ENCODE measurements at regions not wholly inside any gene's neighbourhood (a gene's known extent, or its start where the extent isn't known, plus 50 kb on each side); places are given as distances from the start of the nearest gene placed in this dataset.
A peak's percentile ranks its signal among the peaks of the same experiment; 100 is the strongest.

GRCh38 chr5:124402144-124402581 is 344.3 kb downstream of the ZNF608 start:
- no peaks in the 10 kb centered on the region for H3K36me3 Mint-ChIP-seq
- H3K4me3 Mint-ChIP-seq, result no peak overlapping the region
- peaks cover 22% of the 10 kb centered on the region for H3K4me1 Mint-ChIP-seq
- H3K9me3 Mint-ChIP-seq, result no peaks in the 10 kb centered on the region
- no peaks in the 10 kb centered on the region for H3K27me3 Mint-ChIP-seq
- ATAC-seq, result no peak
- H3K27ac Mint-ChIP-seq, result no peak overlapping the region

GRCh38 chr5:124401476-124402143 is 344.8 kb downstream of the ZNF608 start:
- no peak overlapping the region for H3K27ac Mint-ChIP-seq
- H3K27me3 Mint-ChIP-seq, result no peaks in the 10 kb centered on the region
- no peak overlapping the region for H3K4me3 Mint-ChIP-seq
- ATAC-seq, result no peak
- H3K36me3 Mint-ChIP-seq, result no peaks in the 10 kb centered on the region
- H3K9me3 Mint-ChIP-seq, result no peaks in the 10 kb centered on the region
- H3K4me1 Mint-ChIP-seq, result peaks cover 22% of the 10 kb centered on the region

GRCh38 chr5:124399426-124399961 is 346.9 kb downstream of the ZNF608 start:
- no peaks in the 10 kb centered on the region for H3K27me3 Mint-ChIP-seq
- no peak overlapping the region for H3K27ac Mint-ChIP-seq
- no peaks in the 10 kb centered on the region for H3K36me3 Mint-ChIP-seq
- H3K9me3 Mint-ChIP-seq, result no peaks in the 10 kb centered on the region
- no peak for ATAC-seq
- no peak overlapping the region for H3K4me3 Mint-ChIP-seq
- peaks cover 15% of the 10 kb centered on the region for H3K4me1 Mint-ChIP-seq

DNA sequence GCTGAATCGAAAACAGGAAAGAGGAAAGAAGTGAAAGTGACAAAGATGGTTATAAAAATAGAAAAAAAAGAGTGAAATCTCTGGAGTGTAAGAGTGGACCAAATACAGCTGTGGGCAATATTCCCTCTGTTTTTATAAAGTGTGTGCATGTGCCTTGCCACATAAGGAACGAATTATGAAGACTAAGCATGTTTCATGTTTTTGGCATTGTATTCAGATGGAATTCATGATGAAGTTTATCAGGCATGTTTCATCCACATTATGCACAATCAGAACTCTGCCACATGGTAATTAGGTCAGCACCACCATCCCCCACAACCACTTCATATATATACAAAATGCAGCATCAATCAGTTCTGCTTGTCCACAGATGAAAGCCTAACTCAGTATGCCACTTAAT is 348.0 kb downstream of the ZNF608 start:
- no peaks in the 10 kb centered on the region for H3K36me3 Mint-ChIP-seq

GRCh38 chr5:124397317-124397716 is 349.1 kb downstream of the ZNF608 start:
- H3K36me3 Mint-ChIP-seq, result no peaks in the 10 kb centered on the region
- H3K27ac Mint-ChIP-seq, result no peak overlapping the region
- no peak for ATAC-seq
- H3K27me3 Mint-ChIP-seq, result no peaks in the 10 kb centered on the region
- H3K4me3 Mint-ChIP-seq, result no peak overlapping the region
- H3K4me1 Mint-ChIP-seq, result peaks cover 13% of the 10 kb centered on the region
- H3K9me3 Mint-ChIP-seq, result no peaks in the 10 kb centered on the region

More for the DNA sequence above, 348.0 kb downstream of the ZNF608 start:
- Mint-ChIP-seq H3K27ac (no peak overlapping the region), H3K4me1 (peaks cover 13% of the 10 kb centered on the region), H3K27me3 (no peaks in the 10 kb centered on the region), H3K4me3 (no peak overlapping the region), H3K9me3 (no peaks in the 10 kb centered on the region)
- no peak for ATAC-seq

DNA sequence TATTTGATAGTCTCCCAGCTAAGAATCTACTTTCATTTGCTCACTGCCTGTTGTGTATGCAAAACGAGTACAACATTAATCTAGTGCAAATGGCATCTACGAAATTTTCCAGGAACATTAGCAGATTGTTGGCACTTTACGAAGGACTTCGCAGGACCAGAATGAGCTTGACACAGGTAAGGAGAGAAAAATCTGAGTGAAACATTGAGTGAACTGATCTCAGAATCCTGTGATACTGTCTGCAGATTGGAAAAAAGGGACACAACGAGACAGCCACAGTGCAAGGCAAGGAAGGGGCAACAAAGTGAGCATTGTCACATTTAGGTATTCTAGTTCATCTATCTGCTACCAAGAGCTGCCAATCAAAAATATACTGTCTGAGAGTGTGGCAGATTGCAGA is 350.5 kb downstream of the ZNF608 start:
- no peak for ATAC-seq
- peaks cover 7% of the 10 kb centered on the region for H3K4me1 Mint-ChIP-seq
- no peaks in the 10 kb centered on the region for H3K9me3 Mint-ChIP-seq

DNA sequence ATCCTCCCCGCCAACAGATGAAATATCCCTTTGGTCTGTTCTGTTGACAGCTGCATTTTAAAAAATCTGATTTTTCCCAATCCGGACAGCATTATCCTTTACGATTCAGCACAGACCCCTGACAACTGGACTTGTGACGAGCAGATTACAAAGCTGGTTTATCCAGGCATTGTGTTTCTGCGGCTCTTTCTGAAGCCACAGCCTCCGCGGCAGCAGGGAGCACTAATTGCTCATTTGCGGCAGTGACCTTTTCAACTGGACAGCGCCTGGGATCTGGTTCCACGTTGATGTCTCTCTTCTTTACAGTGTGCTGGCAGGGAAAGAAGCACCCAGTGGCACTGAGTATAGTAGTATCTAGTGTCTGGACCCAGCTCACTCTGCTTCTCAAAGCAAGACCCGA is 351.2 kb downstream of the ZNF608 start:
- Mint-ChIP-seq H3K27ac (no peak overlapping the region), H3K4me3 (no peak overlapping the region), H3K36me3 (no peaks in the 10 kb centered on the region), H3K9me3 (peaks cover 3% of the 10 kb centered on the region), H3K4me1 (peaks cover 7% of the 10 kb centered on the region), H3K27me3 (no peaks in the 10 kb centered on the region)
- ATAC-seq, result no peak

More for the DNA sequence above, 350.5 kb downstream of the ZNF608 start:
- Mint-ChIP-seq H3K27ac (no peak overlapping the region), H3K4me3 (no peak overlapping the region), H3K36me3 (no peaks in the 10 kb centered on the region), H3K27me3 (no peaks in the 10 kb centered on the region)

- Mint-ChIP-seq H3K27me3 (no peaks in the 10 kb centered on the region), H3K27ac (no peak overlapping the region), H3K9me3 (peaks cover 5% of the 10 kb centered on the region), H3K4me3 (no peak overlapping the region), H3K36me3 (no peaks in the 10 kb centered on the region), H3K4me1 (peaks cover 7% of the 10 kb centered on the region)
- no peak for ATAC-seq
Measured at GRCh38 chr5:124394700-124395245, 351.7 kb downstream of the ZNF608 start.

GRCh38 chr5:124393584-124394379 is 352.7 kb downstream of the ZNF608 start:
- Mint-ChIP-seq H3K4me3 (no peak overlapping the region), H3K9me3 (peaks cover 10% of the 10 kb centered on the region), H3K27me3 (no peaks in the 10 kb centered on the region), H3K4me1 (peaks cover 7% of the 10 kb centered on the region), H3K27ac (no peak overlapping the region), H3K36me3 (no peaks in the 10 kb centered on the region)
- ATAC-seq, result no peak

- no peaks in the 10 kb centered on the region for H3K27me3 Mint-ChIP-seq
- no peak for ATAC-seq
Measured at GRCh38 chr5:124383693-124384092, 362.7 kb downstream of the ZNF608 start.

DNA sequence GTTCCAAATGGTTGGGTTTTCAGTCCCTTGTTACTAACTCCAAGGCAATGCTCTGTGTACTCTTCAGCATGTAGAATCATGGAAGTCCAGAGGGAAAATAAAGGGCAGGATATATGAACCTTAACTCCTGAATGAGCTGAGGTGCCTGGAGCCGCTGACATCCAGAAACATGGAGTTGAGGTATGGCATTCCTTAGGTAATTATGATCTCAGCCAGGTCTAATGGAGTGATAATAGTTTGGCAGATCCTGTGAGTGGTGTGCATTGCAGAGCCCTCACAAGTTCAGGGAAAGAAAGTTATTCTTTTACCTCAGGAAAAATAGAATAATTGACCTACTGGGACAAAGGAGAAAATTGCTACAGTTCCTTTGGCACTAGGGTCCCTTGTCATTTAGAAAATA is 369.1 kb downstream of the ZNF608 start:
- H3K27me3 Mint-ChIP-seq, result no peaks in the 10 kb centered on the region
- peaks cover 13% of the 10 kb centered on the region for H3K9me3 Mint-ChIP-seq
- H3K27ac Mint-ChIP-seq, result no peak overlapping the region
- no peak overlapping the region for H3K4me3 Mint-ChIP-seq
- peaks cover 10% of the 10 kb centered on the region for H3K36me3 Mint-ChIP-seq
- H3K4me1 Mint-ChIP-seq, result no peaks in the 10 kb centered on the region
- no peak for ATAC-seq

More at GRCh38 chr5:124383693-124384092, 362.7 kb downstream of the ZNF608 start:
- H3K27ac Mint-ChIP-seq, result no peak overlapping the region
- H3K36me3 Mint-ChIP-seq, result peaks cover 19% of the 10 kb centered on the region
- H3K4me3 Mint-ChIP-seq, result no peak overlapping the region
- H3K4me1 Mint-ChIP-seq, result no peaks in the 10 kb centered on the region
- H3K9me3 Mint-ChIP-seq, result peaks cover 24% of the 10 kb centered on the region

- H3K4me1 Mint-ChIP-seq, result no peaks in the 10 kb centered on the region
- peaks cover 4% of the 10 kb centered on the region for H3K9me3 Mint-ChIP-seq
- no peaks in the 10 kb centered on the region for H3K27me3 Mint-ChIP-seq
- H3K4me3 Mint-ChIP-seq, result no peak overlapping the region
- ATAC-seq, result no peak
- no peaks in the 10 kb centered on the region for H3K36me3 Mint-ChIP-seq
- H3K27ac Mint-ChIP-seq, result peak overlapping the region; percentile 3
Measured at GRCh38 chr5:124373883-124374282, 372.6 kb downstream of the ZNF608 start.

DNA sequence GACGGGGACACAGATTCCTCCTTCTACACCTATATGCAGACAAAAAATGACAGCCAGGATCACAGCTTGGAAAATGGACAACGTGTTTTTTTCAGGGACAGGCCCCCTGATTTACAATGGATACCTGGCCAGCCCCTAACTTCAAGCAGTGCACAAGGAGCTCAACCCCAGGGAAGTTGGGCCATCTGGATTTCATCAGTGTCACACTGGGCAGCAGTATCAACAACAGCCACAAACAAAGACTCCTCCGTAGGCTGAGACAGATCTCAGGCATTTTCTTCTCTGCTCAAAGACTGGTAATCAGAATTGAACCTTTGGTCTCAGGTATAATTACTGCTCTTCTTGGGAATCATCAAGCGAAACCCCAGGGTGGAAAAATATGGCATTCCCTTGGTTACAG is 374.0 kb downstream of the ZNF608 start:
- ATAC-seq, result no peak
- no peak overlapping the region for H3K27ac Mint-ChIP-seq
- no peaks in the 10 kb centered on the region for H3K4me1 Mint-ChIP-seq
- H3K27me3 Mint-ChIP-seq, result no peaks in the 10 kb centered on the region
- no peak overlapping the region for H3K4me3 Mint-ChIP-seq
- H3K36me3 Mint-ChIP-seq, result no peaks in the 10 kb centered on the region
- peaks cover 7% of the 10 kb centered on the region for H3K9me3 Mint-ChIP-seq

DNA sequence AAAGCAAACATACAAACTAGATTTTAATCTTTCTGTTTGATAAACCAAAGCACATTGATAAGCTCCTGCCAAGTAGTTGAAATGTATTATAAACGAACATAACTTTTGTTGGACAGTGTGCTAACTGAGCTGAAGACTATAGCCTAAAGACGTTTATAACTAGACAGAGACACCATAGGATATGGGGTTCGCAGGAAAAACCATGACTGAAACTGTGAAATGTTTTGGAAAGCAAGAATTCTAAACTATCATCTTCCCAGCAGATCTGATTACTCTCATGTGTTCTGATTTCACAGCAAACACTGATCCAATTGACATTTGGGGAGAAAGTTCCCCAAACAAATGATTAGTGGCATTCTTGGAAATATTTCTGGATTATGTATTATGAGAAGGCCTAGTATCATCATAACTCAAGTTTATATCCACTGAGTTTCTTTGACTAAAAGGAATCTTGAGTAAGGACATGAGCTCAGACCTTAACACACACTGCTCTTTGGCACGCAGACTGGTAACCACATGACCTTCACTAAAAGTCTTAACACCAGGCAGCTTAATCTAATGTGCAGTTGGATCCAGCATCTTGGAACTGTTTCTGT is 375.2 kb downstream of the ZNF608 start:
- Mint-ChIP-seq H3K4me3 (no peak overlapping the region), H3K36me3 (no peaks in the 10 kb centered on the region), H3K4me1 (no peaks in the 10 kb centered on the region), H3K27me3 (no peaks in the 10 kb centered on the region), H3K9me3 (peaks cover 7% of the 10 kb centered on the region), H3K27ac (no peak overlapping the region)
- no peak for ATAC-seq

DNA sequence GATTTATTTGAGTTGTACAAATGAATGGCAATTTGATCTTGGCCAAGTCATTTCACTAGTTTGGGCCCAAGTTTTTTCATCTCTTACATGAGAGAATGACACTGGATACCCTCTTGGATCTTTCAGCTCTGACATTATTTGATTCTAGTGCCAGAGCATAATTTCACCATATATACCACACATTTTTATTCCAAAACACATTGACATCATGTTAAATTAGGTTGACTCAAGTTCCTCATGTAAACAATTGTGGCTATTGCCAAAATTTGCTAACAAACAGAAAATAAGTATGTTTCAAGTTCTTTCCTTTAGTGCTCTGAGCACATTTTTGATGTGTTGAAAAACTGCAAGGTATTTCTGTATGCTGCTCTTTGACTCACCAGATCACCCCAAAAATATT is 375.8 kb downstream of the ZNF608 start:
- H3K4me1 Mint-ChIP-seq, result no peaks in the 10 kb centered on the region
- peaks cover 5% of the 10 kb centered on the region for H3K9me3 Mint-ChIP-seq
- ATAC-seq, result no peak
- no peaks in the 10 kb centered on the region for H3K36me3 Mint-ChIP-seq
- no peaks in the 10 kb centered on the region for H3K27me3 Mint-ChIP-seq
- no peak overlapping the region for H3K4me3 Mint-ChIP-seq
- H3K27ac Mint-ChIP-seq, result no peak overlapping the region

Measured in stimulated activated memory B cell treated with anti-CD40 and anti-IgM and Interleukin-4, amounts not matched to agents 10 μg/mL and 1 μg/mL and 100 μg/mL, for 72 hours (primary cell).